ENCODE measurements at regions not wholly inside any gene's neighbourhood (a gene's known extent, or its start where the extent isn't known, plus 50 kb on each side); places are given as distances from the start of the nearest gene placed in this dataset.

DNA sequence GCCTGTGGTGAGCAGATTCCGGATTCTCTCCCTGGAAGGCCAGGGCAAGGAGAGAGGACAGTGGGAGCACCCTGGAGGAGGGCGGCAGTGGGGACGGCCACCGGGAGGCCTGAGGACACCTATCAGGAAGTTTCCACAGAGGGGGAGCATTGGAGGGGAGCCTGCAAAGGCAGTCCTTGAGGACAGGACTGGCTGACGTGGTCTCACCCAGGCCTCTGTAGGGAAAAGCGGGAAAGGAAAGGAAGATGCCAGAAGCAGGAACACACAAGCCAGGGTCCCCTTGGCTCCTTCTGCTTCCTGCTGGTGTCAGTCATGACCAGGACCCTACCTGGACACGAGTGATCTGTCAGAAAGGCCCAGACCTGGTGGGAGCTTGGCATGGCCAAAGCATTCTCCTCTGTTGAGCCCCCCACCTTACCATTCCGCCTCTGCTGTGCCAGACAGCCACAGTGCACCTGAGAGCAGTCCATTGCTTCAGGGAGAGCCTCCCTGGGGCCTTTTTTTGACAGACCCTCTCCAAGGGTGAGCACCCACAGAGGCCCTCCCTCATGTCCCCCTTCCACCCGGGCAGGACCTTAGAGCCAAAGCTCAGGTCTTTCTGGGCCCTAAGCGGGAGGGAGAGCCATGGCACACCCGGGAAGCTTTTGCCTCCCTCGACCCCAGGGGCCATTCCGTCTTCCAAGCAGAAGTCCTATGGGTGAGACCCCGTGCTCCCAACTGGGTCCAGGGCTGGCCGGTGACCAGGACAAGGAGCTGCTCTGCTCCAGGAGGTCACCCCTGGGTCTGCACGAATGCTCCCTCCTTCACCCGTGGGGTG is 333.1 kb downstream of the DYSF start:
- no peak overlapping the region for H3K4me3 ChIP-seq (IDR thresholded peaks at IDR 0.05; ENCODE audit: insufficient read depth, low read depth, low read length)
- no peak overlapping the region for H3K9ac ChIP-seq
- no peaks in the 10 kb centered on the region for H3K79me2 ChIP-seq (ENCODE audit: insufficient read depth, low read depth)
- no peak overlapping the region for H2AFZ ChIP-seq (ENCODE audit: low read depth)
- no peak overlapping the region for H3K4me2 ChIP-seq
- H3K36me3 ChIP-seq (ENCODE audit: insufficient read depth) = no peaks in the 10 kb centered on the region
- no peak overlapping the region for H3K27ac ChIP-seq
- H3K4me1 ChIP-seq (ENCODE audit: low read depth, poor library complexity, severe bottlenecking) = no peaks in the 10 kb centered on the region
- no peaks in the 10 kb centered on the region for H4K20me1 ChIP-seq (ENCODE audit: insufficient read depth)
- no peaks in the 10 kb centered on the region for H3K27me3 ChIP-seq (ENCODE audit: insufficient read depth, low read depth)
- TF ChIP-seq, protein P1, sequence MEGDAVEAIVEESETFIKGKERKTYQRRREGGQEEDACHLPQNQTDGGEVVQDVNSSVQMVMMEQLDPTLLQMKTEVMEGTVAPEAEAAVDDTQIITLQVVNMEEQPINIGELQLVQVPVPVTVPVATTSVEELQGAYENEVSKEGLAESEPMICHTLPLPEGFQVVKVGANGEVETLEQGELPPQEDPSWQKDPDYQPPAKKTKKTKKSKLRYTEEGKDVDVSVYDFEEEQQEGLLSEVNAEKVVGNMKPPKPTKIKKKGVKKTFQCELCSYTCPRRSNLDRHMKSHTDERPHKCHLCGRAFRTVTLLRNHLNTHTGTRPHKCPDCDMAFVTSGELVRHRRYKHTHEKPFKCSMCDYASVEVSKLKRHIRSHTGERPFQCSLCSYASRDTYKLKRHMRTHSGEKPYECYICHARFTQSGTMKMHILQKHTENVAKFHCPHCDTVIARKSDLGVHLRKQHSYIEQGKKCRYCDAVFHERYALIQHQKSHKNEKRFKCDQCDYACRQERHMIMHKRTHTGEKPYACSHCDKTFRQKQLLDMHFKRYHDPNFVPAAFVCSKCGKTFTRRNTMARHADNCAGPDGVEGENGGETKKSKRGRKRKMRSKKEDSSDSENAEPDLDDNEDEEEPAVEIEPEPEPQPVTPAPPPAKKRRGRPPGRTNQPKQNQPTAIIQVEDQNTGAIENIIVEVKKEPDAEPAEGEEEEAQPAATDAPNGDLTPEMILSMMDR (conservative IDR thresholded peaks at IDR 0.05; ENCODE audit: low read depth, low read length) = no peak

DNA sequence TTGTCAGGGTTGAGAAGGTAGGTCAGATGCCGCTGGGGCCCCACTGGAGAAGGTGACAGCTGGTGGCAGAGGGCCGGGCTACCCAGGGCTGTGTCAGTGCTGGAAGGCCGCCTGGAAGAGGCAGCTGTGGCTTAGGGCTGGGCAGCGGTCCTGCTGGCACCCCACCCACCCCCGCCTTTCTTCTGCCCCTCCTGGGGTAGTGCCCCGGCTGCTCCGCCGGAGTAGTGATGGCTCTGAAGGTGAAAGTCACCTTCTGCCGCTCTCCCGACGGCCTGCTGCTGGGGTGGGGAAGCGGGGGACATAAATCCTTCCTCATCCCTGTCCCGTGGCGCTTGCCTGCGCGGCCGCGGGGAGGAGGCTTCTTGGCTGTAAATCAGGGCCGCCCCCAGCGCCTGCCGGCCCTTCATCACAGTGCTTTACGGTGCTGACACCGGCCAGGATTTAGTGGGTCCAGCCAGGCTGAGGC is 332.2 kb downstream of the DYSF start:
- TF ChIP-seq, protein P1 (conservative IDR thresholded peaks at IDR 0.05; ENCODE audit: low read depth, low read length) = no peak
- Histone ChIP-seq H3K27me3 (ENCODE audit: insufficient read depth, low read depth) (no peaks in the 10 kb centered on the region), H2AFZ (ENCODE audit: low read depth) (no peak overlapping the region), H3K4me1 (ENCODE audit: low read depth, poor library complexity, severe bottlenecking) (no peaks in the 10 kb centered on the region), H3K36me3 (ENCODE audit: insufficient read depth) (no peaks in the 10 kb centered on the region), H3K27ac (no peak overlapping the region), H4K20me1 (ENCODE audit: insufficient read depth) (no peaks in the 10 kb centered on the region), H3K79me2 (ENCODE audit: insufficient read depth, low read depth) (no peaks in the 10 kb centered on the region), H3K9ac (no peak overlapping the region), H3K4me3 (IDR thresholded peaks at IDR 0.05; ENCODE audit: insufficient read depth, low read depth, low read length) (no peak overlapping the region), H3K4me2 (no peak overlapping the region)

- no peaks in the 10 kb centered on the region for H3K36me3 ChIP-seq (ENCODE audit: insufficient read depth)
- no peak overlapping the region for H3K4me3 ChIP-seq (IDR thresholded peaks at IDR 0.05; ENCODE audit: insufficient read depth, low read depth, low read length)
- H3K9ac ChIP-seq = no peak overlapping the region
- no peak overlapping the region for H3K27ac ChIP-seq
- no peak overlapping the region for H3K4me2 ChIP-seq
- TF ChIP-seq, protein P1 (conservative IDR thresholded peaks at IDR 0.05; ENCODE audit: low read depth, low read length) = no peak
- no peaks in the 10 kb centered on the region for H3K27me3 ChIP-seq (ENCODE audit: insufficient read depth, low read depth)
- H3K4me1 ChIP-seq (ENCODE audit: low read depth, poor library complexity, severe bottlenecking) = no peaks in the 10 kb centered on the region
- H2AFZ ChIP-seq (ENCODE audit: low read depth) = no peak overlapping the region
- no peaks in the 10 kb centered on the region for H4K20me1 ChIP-seq (ENCODE audit: insufficient read depth)
- no peaks in the 10 kb centered on the region for H3K79me2 ChIP-seq (ENCODE audit: insufficient read depth, low read depth)
Measured at GRCh38 chr2:71784734-71785511, 331.6 kb downstream of the DYSF start.

DNA sequence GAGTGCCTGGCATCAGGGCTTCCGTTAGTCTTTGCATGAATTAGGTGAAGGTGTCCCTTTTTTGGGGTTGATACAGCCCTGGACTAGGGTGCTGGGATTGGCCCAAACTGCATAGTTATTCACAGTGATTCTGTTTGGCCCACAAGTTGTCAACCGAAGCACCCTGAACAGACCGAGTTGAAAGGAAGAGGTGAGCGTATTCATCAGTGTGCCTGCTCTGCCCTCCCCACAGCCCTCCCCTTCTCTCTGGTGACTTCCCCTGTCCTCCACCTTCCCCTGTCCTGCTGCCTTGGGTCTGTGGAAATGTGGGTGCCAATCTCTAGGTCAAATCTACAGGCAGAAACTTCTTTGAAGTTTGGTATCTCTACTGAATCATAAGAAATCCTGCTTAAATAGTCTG is 330.5 kb downstream of the DYSF start:
- no peak overlapping the region for H3K27ac ChIP-seq
- H2AFZ ChIP-seq (ENCODE audit: low read depth) = no peak overlapping the region
- no peaks in the 10 kb centered on the region for H3K27me3 ChIP-seq (ENCODE audit: insufficient read depth, low read depth)
- H3K79me2 ChIP-seq (ENCODE audit: insufficient read depth, low read depth) = no peaks in the 10 kb centered on the region
- H3K9ac ChIP-seq = no peak overlapping the region
- TF ChIP-seq, protein P1 (conservative IDR thresholded peaks at IDR 0.05; ENCODE audit: low read depth, low read length) = no peak
- no peaks in the 10 kb centered on the region for H3K4me1 ChIP-seq (ENCODE audit: low read depth, poor library complexity, severe bottlenecking)
- no peak overlapping the region for H3K4me3 ChIP-seq (IDR thresholded peaks at IDR 0.05; ENCODE audit: insufficient read depth, low read depth, low read length)
- H3K4me2 ChIP-seq = no peak overlapping the region
- H3K36me3 ChIP-seq (ENCODE audit: insufficient read depth) = no peaks in the 10 kb centered on the region
- H4K20me1 ChIP-seq (ENCODE audit: insufficient read depth) = no peaks in the 10 kb centered on the region
